CD4-positive, alpha-beta T cell (primary cell): ENCODE measurements at regions not wholly inside any gene's neighbourhood (a gene's known extent, or its start where the extent isn't known, plus 50 kb on each side); places are given as distances from the start of the nearest gene placed in this dataset.

Experiments
- ATAC-seq: fragments of 200-7000 bp; cut with Tn5 transposase; one replicate; pipeline ENCODE4 v1.10.0; 2022; ENCODE audit warnings: mild to moderate bottlenecking; ENCODE audit not compliant: poor library complexity
- CTCF ChIA-PET: fragments of 350-600 bp; sonication (Branson Sonifier 250); formaldehyde crosslinking; loops from one replicate; lab custom pipeline; 2021; ENCODE audit warnings: antibody characterized with exemption, inconsistent platforms; lab: Charles Lee
- POLR2A ChIA-PET: fragments of 350-600 bp; sonication (Branson Sonifier 250); formaldehyde crosslinking; loops from one replicate; lab custom pipeline; 2021; ENCODE audit warnings: antibody characterized with exemption, inconsistent platforms; lab: Charles Lee
- DNase-seq, 14 experiments: peaks; one replicate each; pipeline ENCODE4 v3.0.0-alpha.2; 2013 to 2020; ENCODE audit warnings: mixed read lengths in 2 of 14
- H3K27ac ChIP-seq, 2 donors: one replicate each; pipeline versions ENCODE4 v1.5.1 to v1.7.0; 2013; ENCODE audit warnings: low read length in 2 of 2, low read depth in 1 of 2, mild to moderate bottlenecking in 1 of 2
- H3K27me3 ChIP-seq, 2 experiments: 1 replicate in 1 of 2; 2 replicates in 1 of 2; pipeline versions ENCODE4 v1.6.1 to v1.7.0; 2013; ENCODE audit warnings: low read length in 2 of 2, control low read depth in 1 of 2, mild to moderate bottlenecking in 1 of 2, moderate library complexity in 1 of 2; ENCODE audit not compliant: insufficient read depth in 2 of 2, control insufficient read depth in 1 of 2
- H3K36me3 ChIP-seq: one replicate; pipeline ENCODE4 v1.6.1; 2013; ENCODE audit warnings: low read length, control low read depth; ENCODE audit not compliant: insufficient read depth
- H3K4me1 ChIP-seq: one replicate; pipeline ENCODE4 v1.6.1; 2013; ENCODE audit warnings: low read length, control low read depth; ENCODE audit not compliant: insufficient read depth
- H3K4me3 ChIP-seq: one replicate; pipeline ENCODE4 v1.5.1; 2013; ENCODE audit warnings: mild to moderate bottlenecking, low read length, moderate library complexity
- H3K9me3 ChIP-seq, 2 experiments: 1 replicate in 1 of 2; 2 replicates in 1 of 2; pipeline versions ENCODE4 v1.6.1 to v1.7.0; 2013; ENCODE audit warnings: low read length in 2 of 2, mild to moderate bottlenecking in 2 of 2, control low read depth in 1 of 2, moderate library complexity in 1 of 2; ENCODE audit not compliant: control insufficient read depth in 1 of 2, insufficient read depth in 1 of 2
- H3K27ac Mint-ChIP-seq: one replicate; pipeline ENCODE4 v1.8.0; 2020; ENCODE audit warnings: mixed read lengths
- H3K27me3 Mint-ChIP-seq: one replicate; pipeline ENCODE4 v1.8.0; 2021; ENCODE audit warnings: mixed read lengths
- H3K36me3 Mint-ChIP-seq: one replicate; pipeline ENCODE4 v1.8.0; 2021; ENCODE audit warnings: low read depth, mixed read lengths
- H3K4me1 Mint-ChIP-seq: one replicate; pipeline ENCODE4 v1.8.0; 2021; ENCODE audit warnings: low read depth, mixed read lengths
- H3K4me3 Mint-ChIP-seq: one replicate; pipeline ENCODE4 v1.8.0; 2020; ENCODE audit warnings: mild to moderate bottlenecking, mixed read lengths
- H3K9me3 Mint-ChIP-seq: one replicate; pipeline ENCODE4 v1.8.0; 2020; ENCODE audit warnings: mixed read lengths
- CTCF ChIP-seq: fragments of 200-600 bp; IDR thresholded peaks from one replicate; pipeline ENCODE4 v1.8.0; 2022; ENCODE audit warnings: antibody characterized with exemption, mild to moderate bottlenecking
- intact Hi-C, 2 experiments: fragments of 100-400 bp; cut with DNase I in 1 of 2; cut with micrococcal nuclease in 1 of 2; formaldehyde crosslinking; loops; one replicate each; pipeline versions ENCODE4 v1.15.1 to v1.9.0; 2023 to 2025; cut with DNase I, micrococcal nuclease

GRCh38 chr14:30252151-30252550 lies 306.8 kb upstream of the G2E3 start:
- DNase-seq (no peak), ATAC-seq (no peak)
- H3K27me3 Mint-ChIP-seq = no peaks in the 10 kb centered on the region
- H3K36me3 Mint-ChIP-seq = no peaks in the 10 kb centered on the region
- H3K27ac Mint-ChIP-seq = no peak overlapping the region
- TF ChIP-seq CTCF = no peak
- no peak overlapping the region for H3K4me3 ChIP-seq
- ChIA-PET CTCF (no interaction called here), POLR2A (no interaction called here)
- H3K27me3 ChIP-seq = no peaks in the 10 kb centered on the region
- no peak overlapping the region for H3K27ac ChIP-seq
- no peaks in the 10 kb centered on the region for H3K36me3 ChIP-seq
- no peak overlapping the region for H3K4me3 Mint-ChIP-seq
- no peaks in the 10 kb centered on the region for H3K9me3 ChIP-seq
- intact Hi-C loops = no loop called here
- no peaks in the 10 kb centered on the region for H3K4me1 ChIP-seq
- no peaks in the 10 kb centered on the region for H3K9me3 Mint-ChIP-seq
- no peaks in the 10 kb centered on the region for H3K4me1 Mint-ChIP-seq

- intact Hi-C loops = no loop called here
Measured at GRCh38 chr14:30252783-30253674, 305.9 kb upstream of the G2E3 start.

GRCh38 chr14:30256627-30257026 lies 302.3 kb upstream of the G2E3 start:
- ATAC-seq (no peak), DNase-seq (no peak)
- no peak overlapping the region for H3K4me3 Mint-ChIP-seq
- H3K4me1 Mint-ChIP-seq = no peaks in the 10 kb centered on the region
- ChIA-PET POLR2A (no interaction called here), CTCF (interaction anchor here (1.0 kb wide), 1 partner anchor 10 kb away, joined by 3 read pairs; no protein-coding TSS in a partner anchor)
- H3K27me3 ChIP-seq = no peaks in the 10 kb centered on the region
- H3K4me1 ChIP-seq = no peaks in the 10 kb centered on the region
- H3K36me3 Mint-ChIP-seq = no peaks in the 10 kb centered on the region
- H3K27me3 Mint-ChIP-seq = no peaks in the 10 kb centered on the region
- H3K4me3 ChIP-seq = no peak overlapping the region
- no peaks in the 10 kb centered on the region for H3K36me3 ChIP-seq
- H3K9me3 Mint-ChIP-seq = no peaks in the 10 kb centered on the region
- intact Hi-C loops = no loop called here
- H3K27ac Mint-ChIP-seq = no peak overlapping the region
- no peaks in the 10 kb centered on the region for H3K9me3 ChIP-seq
- H3K27ac ChIP-seq = no peak overlapping the region
- TF ChIP-seq CTCF = no peak

More at GRCh38 chr14:30252783-30253674, 305.9 kb upstream of the G2E3 start:
- Histone ChIP-seq H3K27me3 (no peaks in the 10 kb centered on the region), H3K27ac (no peak overlapping the region), H3K9me3 (no peaks in the 10 kb centered on the region), H3K36me3 (no peaks in the 10 kb centered on the region), H3K4me1 (no peaks in the 10 kb centered on the region), H3K4me3 (no peak overlapping the region)
- no peak for ATAC-seq
- no peak for TF ChIP-seq CTCF
- H3K27me3 Mint-ChIP-seq = no peaks in the 10 kb centered on the region
- no peak for DNase-seq
- H3K36me3 Mint-ChIP-seq = no peaks in the 10 kb centered on the region
- H3K4me3 Mint-ChIP-seq = no peak overlapping the region
- POLR2A ChIA-PET = no interaction called here
- no peak overlapping the region for H3K27ac Mint-ChIP-seq
- CTCF ChIA-PET = no interaction called here
- no peaks in the 10 kb centered on the region for H3K4me1 Mint-ChIP-seq
- no peaks in the 10 kb centered on the region for H3K9me3 Mint-ChIP-seq
